ENCODE measurements at regions not wholly inside any gene's neighbourhood (a gene's known extent, or its start where the extent isn't known, plus 50 kb on each side); places are given as distances from the start of the nearest gene placed in this dataset.

DNA sequence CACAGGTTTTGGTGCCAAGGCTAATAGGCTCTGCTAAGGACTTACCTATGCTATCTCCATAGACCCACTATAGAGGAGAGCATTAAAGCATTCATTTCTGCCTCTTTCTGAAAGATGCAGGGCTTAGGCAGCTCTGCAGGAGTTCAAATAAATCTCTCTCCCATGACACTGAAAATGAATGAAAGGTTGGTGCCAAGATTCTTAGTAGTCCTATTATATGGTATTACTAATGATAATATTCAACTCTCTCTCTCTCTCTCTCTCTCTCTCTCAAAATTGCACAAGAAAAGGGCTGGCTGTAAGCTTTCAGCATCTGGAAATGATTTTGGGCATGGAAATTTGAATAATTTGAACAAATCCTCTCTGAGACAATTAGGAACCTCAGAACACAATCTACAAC is 433.7 kb downstream of the MBD2 start:
- no peak for TF ChIP-seq CTCF (IDR thresholded peaks at IDR 0.05)
- TF ChIP-seq POLR2AphosphoS5 (IDR thresholded peaks at IDR 0.05), result no peak
- no peak for TF ChIP-seq POLR2A (IDR thresholded peaks at IDR 0.05)
- TF ChIP-seq EP300 (IDR thresholded peaks at IDR 0.05), result no peak
